HEK293T (cell line): ENCODE measurements at regions not wholly inside any gene's neighbourhood (a gene's known extent, or its start where the extent isn't known, plus 50 kb on each side); places are given as distances from the start of the nearest gene placed in this dataset.

Source experiments
- CTCF ChIA-PET: fragments of 350-600 bp; formaldehyde crosslinking; extraction: SDS; loops from one replicate; lab custom pipeline; 2021; ENCODE audit warnings: antibody characterized with exemption, inconsistent platforms; lab: Yijun Ruan, JAX
- POLR2A ChIA-PET: fragments of 350-600 bp; formaldehyde crosslinking; extraction: SDS; loops from one replicate; lab custom pipeline; 2020; ENCODE audit warnings: antibody characterized with exemption, inconsistent platforms; lab: Yijun Ruan, JAX
- DNase-seq: peaks from one replicate; pipeline ENCODE4 v3.0.0; 2012; ENCODE audit warnings: mixed read lengths; ENCODE audit errors: extremely low spot score
- ARNT ChIP-seq: fragments of 450-650 bp; IDR thresholded peaks from 2 replicates; pipeline ENCODE4 v1.6.1; 2017; ENCODE audit warnings: mild to moderate bottlenecking
- BHLHE40 ChIP-seq: fragments of 450-650 bp; IDR thresholded peaks from 2 replicates; pipeline ENCODE4 v1.6.1; 2016; ENCODE audit warnings: mild to moderate bottlenecking, moderate library complexity, borderline replicate concordance
- CTBP1 ChIP-seq: fragments of 450-650 bp; IDR thresholded peaks from 2 replicates; pipeline ENCODE4 v1.6.1; 2016; ENCODE audit warnings: borderline replicate concordance
- ELF4 ChIP-seq: fragments of 450-650 bp; IDR thresholded peaks from 2 replicates; pipeline ENCODE4 v1.6.1; 2017; ENCODE audit warnings: antibody characterized with exemption
- FOXA1 ChIP-seq: fragments of 450-650 bp; IDR thresholded peaks from 2 replicates; pipeline ENCODE4 v1.6.1; 2016; ENCODE audit warnings: mild to moderate bottlenecking
- FOXK2 ChIP-seq: fragments of 450-650 bp; IDR thresholded peaks from 2 replicates; pipeline ENCODE4 v1.6.1; 2016; ENCODE audit warnings: mild to moderate bottlenecking
- FOXM1 ChIP-seq: fragments of 450-650 bp; IDR thresholded peaks from 2 replicates; pipeline ENCODE4 v1.6.1; 2017; ENCODE audit warnings: mild to moderate bottlenecking, borderline replicate concordance
- HDGF ChIP-seq: fragments of 450-650 bp; IDR thresholded peaks from 2 replicates; pipeline ENCODE4 v1.6.1; 2017; ENCODE audit warnings: antibody characterized with exemption, borderline replicate concordance
- L3MBTL2 ChIP-seq: fragments of 450-650 bp; conservative IDR thresholded peaks from 2 replicates; pipeline ENCODE4 v1.6.1; 2016; ENCODE audit warnings: mild to moderate bottlenecking
- LEF1 ChIP-seq: fragments of 450-650 bp; IDR thresholded peaks from 2 replicates; pipeline ENCODE4 v1.6.1; 2017; ENCODE audit warnings: mild to moderate bottlenecking, borderline replicate concordance
- NFRKB ChIP-seq: fragments of 450-650 bp; IDR thresholded peaks from 2 replicates; pipeline ENCODE4 v1.6.1; 2016; ENCODE audit warnings: mild to moderate bottlenecking, moderate library complexity
- SP1 ChIP-seq: fragments of 450-650 bp; IDR thresholded peaks from 2 replicates; pipeline ENCODE4 v1.6.1; 2017
- SUZ12 ChIP-seq: fragments of 450-650 bp; IDR thresholded peaks from 2 replicates; pipeline ENCODE4 v1.6.1; 2016; ENCODE audit warnings: mild to moderate bottlenecking
- TARDBP ChIP-seq: fragments of 450-650 bp; IDR thresholded peaks from 2 replicates; pipeline ENCODE4 v1.6.1; 2016
- ZNF384 ChIP-seq: fragments of 450-650 bp; IDR thresholded peaks from 2 replicates; pipeline ENCODE4 v1.6.1; 2016
- TF ChIP-seq, protein P1 (sequence below): fragments of 450-650 bp; IDR thresholded peaks from 2 replicates; pipeline ENCODE4 v1.6.1; 2016

- DNase-seq = no peak
- ChIA-PET CTCF (no interaction called here), POLR2A (no interaction called here)
- TF ChIP-seq ELF4 (no peak), LEF1 (no peak), SP1 (no peak), HDGF (no peak), FOXK2 (no peak), CTBP1 (no peak), TARDBP (no peak), BHLHE40 (no peak), ZNF384 (no peak), NFRKB (no peak), FOXM1 (no peak), FOXA1 (no peak)
- TF ChIP-seq, protein P1, sequence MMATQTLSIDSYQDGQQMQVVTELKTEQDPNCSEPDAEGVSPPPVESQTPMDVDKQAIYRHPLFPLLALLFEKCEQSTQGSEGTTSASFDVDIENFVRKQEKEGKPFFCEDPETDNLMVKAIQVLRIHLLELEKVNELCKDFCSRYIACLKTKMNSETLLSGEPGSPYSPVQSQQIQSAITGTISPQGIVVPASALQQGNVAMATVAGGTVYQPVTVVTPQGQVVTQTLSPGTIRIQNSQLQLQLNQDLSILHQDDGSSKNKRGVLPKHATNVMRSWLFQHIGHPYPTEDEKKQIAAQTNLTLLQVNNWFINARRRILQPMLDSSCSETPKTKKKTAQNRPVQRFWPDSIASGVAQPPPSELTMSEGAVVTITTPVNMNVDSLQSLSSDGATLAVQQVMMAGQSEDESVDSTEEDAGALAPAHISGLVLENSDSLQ = no peak
Measured at GRCh38 chr7:31432176-31432575, 81.7 kb upstream of the ITPRID1 start.

GRCh38 chr7:31432836-31433340 lies 81.0 kb upstream of the ITPRID1 start:
- TF ChIP-seq FOXM1 (no peak), ARNT (no peak), TARDBP (no peak), FOXK2 (no peak), BHLHE40 (no peak), SUZ12 (no peak), HDGF (no peak), LEF1 (no peak), NFRKB (no peak), CTBP1 (no peak), SP1 (no peak), ZNF384 (no peak)
- TF ChIP-seq, protein P1 = no peak
- no peak for DNase-seq
- ChIA-PET CTCF (interaction anchor here (1.8 kb wide), 1 partner anchor 11 kb away, joined by 4 read pairs; no protein-coding TSS in a partner anchor), POLR2A (no interaction called here)

GRCh38 chr7:31437250-31437865 lies 76.5 kb upstream of the ITPRID1 start:
- TF ChIP-seq ZNF384 = no peak
- no peak for TF ChIP-seq ARNT
- TF ChIP-seq SP1 = no peak
- TF ChIP-seq HDGF = no peak
- no peak for TF ChIP-seq BHLHE40
- TF ChIP-seq FOXK2 = no peak
- TF ChIP-seq, protein P1 = no peak
- TF ChIP-seq TARDBP = no peak
- no peak for TF ChIP-seq L3MBTL2
- TF ChIP-seq FOXM1 = no peak
- TF ChIP-seq ELF4 = no peak
- no peak for DNase-seq
- ChIA-PET POLR2A (no interaction called here), CTCF (no interaction called here)

DNA sequence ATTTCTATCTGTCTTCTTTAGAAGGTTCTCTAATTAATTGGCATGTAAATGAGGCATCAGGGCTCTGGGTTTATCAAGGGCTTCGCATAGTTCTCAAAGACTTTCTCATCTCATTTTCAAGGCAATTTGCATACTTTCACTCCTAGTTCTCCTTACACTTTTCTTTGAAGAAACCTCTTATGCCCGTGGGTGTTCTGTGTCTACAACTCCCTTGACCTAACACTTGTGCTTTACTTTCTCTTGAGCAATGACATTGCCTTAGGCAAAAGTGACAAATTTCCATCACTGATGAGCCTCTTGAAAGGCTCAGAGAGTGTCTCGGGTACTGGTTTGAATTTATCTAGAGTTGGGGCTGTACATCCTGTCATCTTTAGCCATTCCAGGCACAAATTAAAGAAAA lies 74.7 kb upstream of the ITPRID1 start:
- no peak for DNase-seq
- CTCF ChIA-PET = no interaction called here
- TF ChIP-seq FOXA1 (no peak), BHLHE40 (no peak), SP1 (no peak), FOXM1 (no peak), L3MBTL2 (no peak), HDGF (no peak)
- POLR2A ChIA-PET = no interaction called here

DNA sequence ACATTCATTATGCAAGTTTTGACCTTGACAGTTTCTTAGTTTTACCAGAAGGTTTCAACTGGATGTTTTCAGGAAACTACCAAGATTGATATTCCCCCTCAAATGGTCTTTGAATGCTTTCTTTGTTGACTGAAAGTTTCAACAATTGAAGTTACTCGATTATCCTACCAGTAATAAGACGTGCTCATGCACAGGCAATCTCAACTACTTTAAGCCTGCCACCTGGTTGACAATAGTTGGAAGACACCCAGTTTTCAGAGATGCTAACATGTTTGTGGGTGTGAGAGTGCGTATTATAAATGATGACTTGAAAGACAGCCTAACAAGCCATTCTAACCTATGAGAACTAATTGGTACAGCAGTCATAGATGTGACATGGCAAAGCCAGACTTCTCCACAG lies 73.4 kb upstream of the ITPRID1 start:
- DNase-seq = no peak
- CTCF ChIA-PET = no interaction called here
- TF ChIP-seq HDGF (no peak), FOXK2 (no peak), LEF1 (no peak), FOXM1 (no peak), FOXA1 (no peak), SUZ12 (no peak), CTBP1 (no peak), SP1 (no peak), ARNT (no peak), ELF4 (no peak)
- POLR2A ChIA-PET = no interaction called here

GRCh38 chr7:31442626-31443025 lies 71.3 kb upstream of the ITPRID1 start:
- CTCF ChIA-PET = interaction anchor here (0.6 to 1.8 kb wide), 13 partner anchors 12 to 191 kb away, joined by 3 to 10 read pairs (median 4); no protein-coding TSS in a partner anchor
- DNase-seq = no peak
- TF ChIP-seq TARDBP (no peak), LEF1 (no peak), FOXA1 (no peak), ELF4 (no peak), SUZ12 (no peak), FOXM1 (no peak), ZNF384 (no peak), ARNT (no peak), L3MBTL2 (no peak), SP1 (no peak), HDGF (no peak), CTBP1 (no peak)
- POLR2A ChIA-PET = no interaction called here
